ENCODE measurements at regions not wholly inside any gene's neighbourhood (a gene's known extent, or its start where the extent isn't known, plus 50 kb on each side); places are given as distances from the start of the nearest gene placed in this dataset.

- no peak overlapping the region for H3K4me3 ChIP-seq
- H3K4me2 ChIP-seq = no peak overlapping the region
- H3K27ac ChIP-seq = no peak overlapping the region
- CTCF ChIA-PET = no interaction called here
- 7% methylated on average over 6 of the region's 7 CpGs for WGBS (ENCODE audit: missing lambda C conversion rate)
- POLR2A ChIA-PET = no interaction called here
- H3K9me3 ChIP-seq = no peaks in the 10 kb centered on the region
- FAIRE-seq (no peak), DNase-seq (ENCODE audit: low read depth in 1 of 2, low spot score in 1 of 2) (no peak), ATAC-seq (no peak)
- no peaks in the 10 kb centered on the region for H3K4me1 ChIP-seq
- TF ChIP-seq RNF2 (IDR thresholded peaks at IDR 0.05; ENCODE audit: borderline replicate concordance, low read depth) = no peak
- TF ChIP-seq ZFP36 (IDR thresholded peaks at IDR 0.05; ENCODE audit: borderline replicate concordance, partially characterized antibody) = no peak
- no peak for TF ChIP-seq HOXA7 (CRISPR knock-in tag; IDR thresholded peaks at IDR 0.05)
- TF ChIP-seq TFCP2L1 (CRISPR knock-in tag; IDR thresholded peaks at IDR 0.05) = no peak
- TF ChIP-seq PHF8 (IDR thresholded peaks at IDR 0.05; ENCODE audit: borderline replicate concordance, low read depth) = no peak
- TF ChIP-seq KDM5A (IDR thresholded peaks at IDR 0.05) = no peak
- TF ChIP-seq CHD2 (IDR thresholded peaks at IDR 0.05; ENCODE audit: low read length, partially characterized antibody) = no peak
- no peak for TF ChIP-seq E2F6 (IDR thresholded peaks at IDR 0.05; ENCODE audit: borderline replicate concordance, low read depth)
- no peak for TF ChIP-seq KDM1A (IDR thresholded peaks at IDR 0.05; ENCODE audit: low read depth)
- no peak for TF ChIP-seq ATOH8 (CRISPR knock-in tag; IDR thresholded peaks at IDR 0.05; ENCODE audit: low read depth)
- no peak for TF ChIP-seq ZSCAN20 (CRISPR knock-in tag; IDR thresholded peaks at IDR 0.05)
- TF ChIP-seq RFX5 (IDR thresholded peaks at IDR 0.05) = no peak
- TF ChIP-seq BCL3 (IDR thresholded peaks at IDR 0.05) = no peak
- no peak for TF ChIP-seq RCOR1 (IDR thresholded peaks at IDR 0.05; ENCODE audit: low read depth, low read length)
These were observed 356.9 kb downstream of the RAB28 start for GRCh38 chr4:13126976-13127910.

GRCh38 chr4:13118633-13119032, 365.5 kb downstream of the RAB28 start:
- POLR2A ChIA-PET = no interaction called here
- CTCF ChIA-PET = no interaction called here
- H3K27ac ChIP-seq = no peak overlapping the region
- no peaks in the 10 kb centered on the region for H3K9me3 ChIP-seq
- H3K4me3 ChIP-seq = no peak overlapping the region
- FAIRE-seq = no peak
- DNase-seq (ENCODE audit: low read depth in 1 of 2, low spot score in 1 of 2) = no peak
- TF ChIP-seq MAFK (IDR thresholded peaks at IDR 0.05; ENCODE audit: partially characterized antibody) (peak; percentile 2), FOSB (CRISPR knock-in tag; IDR thresholded peaks at IDR 0.05) (no peak), NFE2L2 (conservative IDR thresholded peaks at IDR 0.05; ENCODE audit: low read length) (no peak)
- WGBS (ENCODE audit: missing lambda C conversion rate) = 0% methylated on average over 2 of the region's 2 CpGs
- no peaks in the 10 kb centered on the region for H3K4me1 ChIP-seq
- no peak overlapping the region for H3K4me2 ChIP-seq
- no peak for ATAC-seq

GRCh38 chr4:13117185-13117584, 367.0 kb downstream of the RAB28 start:
- no peaks in the 10 kb centered on the region for H3K4me1 ChIP-seq
- H3K4me3 ChIP-seq = no peak overlapping the region
- H3K4me2 ChIP-seq = no peak overlapping the region
- no peak for DNase-seq (ENCODE audit: low read depth in 1 of 2, low spot score in 1 of 2)
- TF ChIP-seq ATOH8 (CRISPR knock-in tag; IDR thresholded peaks at IDR 0.05; ENCODE audit: low read depth) (no peak), MYC (IDR thresholded peaks at IDR 0.05; ENCODE audit: borderline replicate concordance, low read length) (no peak), FOSB (CRISPR knock-in tag; IDR thresholded peaks at IDR 0.05) (no peak)
- WGBS (ENCODE audit: missing lambda C conversion rate) = 0% methylated on average over 3 of the region's 3 CpGs
- ChIA-PET CTCF (no interaction called here), POLR2A (no interaction called here)
- H3K27ac ChIP-seq = no peak overlapping the region
- no peaks in the 10 kb centered on the region for H3K9me3 ChIP-seq
- FAIRE-seq = no peak
- no peak for ATAC-seq
